ENCODE measurements at regions not wholly inside any gene's neighbourhood (a gene's known extent, or its start where the extent isn't known, plus 50 kb on each side); places are given as distances from the start of the nearest gene placed in this dataset.

DNA sequence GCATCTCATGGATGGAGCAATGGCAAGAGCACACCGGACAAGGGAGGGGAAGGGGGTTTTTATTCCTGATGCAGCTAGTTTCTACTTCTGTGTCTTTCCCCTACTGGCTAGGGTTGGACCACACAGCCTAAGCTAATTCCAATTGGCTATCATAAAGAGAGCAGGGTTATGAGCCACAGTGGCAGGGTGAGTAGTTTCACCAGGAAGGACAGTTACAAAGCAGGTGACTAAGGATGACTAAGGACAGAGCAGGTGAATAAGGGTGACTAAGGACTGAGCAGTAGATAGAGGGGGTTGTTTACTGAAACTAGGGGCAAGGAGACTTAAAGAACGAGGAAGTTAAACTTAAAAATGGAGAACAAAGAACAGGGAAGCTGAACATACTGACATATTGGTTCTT is 321.4 kb upstream of the SEL1L start:
- TF ChIP-seq CTCF (IDR thresholded peaks at IDR 0.05) (no peak), POLR2AphosphoS5 (IDR thresholded peaks at IDR 0.05) (no peak), EP300 (IDR thresholded peaks at IDR 0.05) (no peak)

Measured in sigmoid colon (tissue), 4 donors.